GM21526 (cell line): ENCODE measurements at regions not wholly inside any gene's neighbourhood (a gene's known extent, or its start where the extent isn't known, plus 50 kb on each side); places are given as distances from the start of the nearest gene placed in this dataset.
"Not testable (repeated sequence)": the region's sequence is repeated elsewhere in the genome, so short reads cannot be mapped to it uniquely, and the experiment has no call there.

Source experiments
- ATAC-seq: cut with Tn5 transposase; IDR thresholded peaks from one replicate; pipeline ENCODE4 v1.9.1; 2021; ENCODE audit warnings: moderate library complexity; ENCODE audit not compliant: unreplicated experiment, low FRiP score

DNA sequence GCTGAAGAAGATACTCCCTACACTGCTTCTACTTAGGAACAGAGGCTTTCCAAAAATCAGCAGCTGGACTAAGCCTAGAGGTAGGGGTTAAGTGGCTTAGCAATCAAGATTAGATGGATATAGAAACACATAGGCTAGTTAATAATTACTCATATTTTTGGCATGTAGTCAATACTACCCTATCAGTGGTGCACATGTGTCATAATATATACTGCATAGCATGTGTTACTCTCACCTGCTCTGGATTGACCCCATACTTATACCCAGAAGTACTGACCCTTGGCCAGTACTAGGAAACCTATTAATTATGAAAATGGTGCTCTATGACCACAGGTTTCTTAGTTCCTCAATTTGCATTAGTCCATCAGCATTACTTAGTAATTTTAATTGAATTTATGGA is 528.4 kb upstream of the LMO3 start:
- ATAC-seq = no peak

DNA sequence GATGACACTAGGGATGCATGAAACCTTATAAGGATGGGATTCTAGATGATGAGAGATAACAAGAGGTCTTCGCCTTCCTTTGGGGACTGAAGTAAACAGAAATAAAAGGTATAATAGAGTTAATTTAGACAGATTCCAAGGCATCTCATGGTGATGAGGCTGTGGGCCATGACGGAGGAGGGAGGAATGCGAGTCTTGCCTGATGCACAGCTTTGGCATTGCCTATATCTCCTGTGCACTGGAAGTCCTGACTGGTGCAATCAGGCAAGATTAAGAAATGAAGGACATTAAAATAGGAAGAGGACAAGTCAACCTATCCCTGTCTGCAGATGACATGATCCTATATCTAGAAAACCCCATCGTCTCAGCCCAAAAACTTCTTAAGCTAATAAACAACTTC is 526.4 kb upstream of the LMO3 start:
- ATAC-seq = no peak

DNA sequence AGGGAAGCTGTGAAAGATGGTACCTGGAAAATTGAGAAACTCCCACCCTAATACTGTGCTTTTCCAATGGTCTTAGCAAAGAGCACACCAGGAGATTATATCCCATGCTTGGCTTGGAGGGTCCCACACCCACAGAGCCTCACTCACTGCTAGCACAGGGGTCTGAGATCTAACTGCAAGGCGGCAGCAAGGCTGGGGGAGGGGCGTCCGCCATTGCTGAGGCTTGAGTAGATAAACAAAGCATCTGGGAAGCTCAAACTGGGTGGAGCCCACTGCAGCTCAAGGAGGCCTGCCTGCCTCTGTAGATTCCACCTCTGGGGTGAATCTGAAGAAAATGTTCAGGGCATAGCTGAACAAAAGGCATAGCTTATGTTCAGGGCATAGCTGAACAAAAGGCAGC is 510.6 kb upstream of the LMO3 start:
- not testable (repeated sequence) for ATAC-seq

DNA sequence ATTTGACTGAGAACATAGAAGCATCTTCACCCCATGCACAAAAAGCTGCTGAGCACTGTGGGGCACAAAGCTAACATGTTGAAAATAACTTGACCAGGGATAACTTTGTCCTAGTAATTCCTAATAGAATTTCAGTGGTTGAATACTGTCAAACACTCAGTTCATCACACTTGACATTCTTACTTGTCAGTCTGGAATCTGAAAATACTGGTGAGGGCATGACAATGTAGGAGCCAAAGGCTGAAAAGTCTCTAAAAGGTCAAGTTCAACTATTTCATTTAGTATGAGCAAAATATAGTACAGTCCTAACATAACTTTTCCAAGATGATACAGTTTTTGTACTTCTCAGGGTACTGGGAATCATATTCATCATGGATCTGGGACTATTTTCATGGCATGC is 504.4 kb upstream of the LMO3 start:
- no peak for ATAC-seq

DNA sequence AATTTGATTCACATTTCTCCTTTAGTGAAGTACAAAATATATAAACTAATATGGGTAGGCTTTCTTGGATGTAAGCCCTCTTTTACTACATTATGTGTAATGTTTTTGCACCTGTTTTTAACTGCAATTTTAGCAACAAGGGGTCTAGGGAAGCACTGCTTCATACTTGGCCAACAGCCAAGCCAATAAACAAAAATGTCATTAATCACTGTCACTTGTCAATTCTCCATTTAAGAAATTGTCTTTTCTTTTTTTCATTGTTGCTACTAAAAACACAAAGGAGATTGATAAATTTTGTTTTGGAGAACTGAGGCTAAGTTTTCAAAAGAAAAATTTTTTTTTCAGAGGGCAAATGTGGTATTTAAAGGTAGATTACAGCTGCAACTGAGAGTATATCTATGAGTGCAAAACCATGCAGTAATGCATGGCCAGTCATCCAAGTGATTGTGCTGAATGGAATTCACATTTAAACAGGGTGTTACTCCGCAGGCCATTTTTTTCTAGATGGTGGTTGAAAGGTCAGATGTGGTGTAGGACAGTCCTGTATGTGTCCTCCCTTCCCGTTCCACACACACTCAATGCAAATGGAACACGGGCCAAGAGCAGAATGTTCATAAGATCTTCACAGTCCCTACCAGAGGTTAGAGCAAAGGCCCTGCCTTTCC is 503.0 kb upstream of the LMO3 start:
- no peak for ATAC-seq

DNA sequence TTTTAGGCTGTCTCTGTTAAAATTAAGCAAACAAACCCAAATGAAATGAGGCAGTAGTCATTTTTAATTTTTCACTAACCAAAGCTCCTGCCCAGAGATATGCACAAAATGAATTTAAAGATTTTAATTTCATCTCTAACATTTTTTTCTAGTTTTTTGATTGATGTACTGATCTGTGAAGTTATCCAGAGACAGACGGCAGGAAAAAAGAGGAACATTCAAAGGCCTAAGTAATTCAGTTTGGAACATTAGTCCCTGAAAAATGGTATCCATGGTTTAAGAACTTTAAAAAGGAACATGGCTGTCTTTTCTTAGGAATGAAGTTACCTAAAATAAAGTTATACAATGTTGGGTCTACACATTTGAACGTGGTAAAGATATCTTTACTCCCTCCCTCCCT is 498.8 kb upstream of the LMO3 start:
- ATAC-seq = no peak

DNA sequence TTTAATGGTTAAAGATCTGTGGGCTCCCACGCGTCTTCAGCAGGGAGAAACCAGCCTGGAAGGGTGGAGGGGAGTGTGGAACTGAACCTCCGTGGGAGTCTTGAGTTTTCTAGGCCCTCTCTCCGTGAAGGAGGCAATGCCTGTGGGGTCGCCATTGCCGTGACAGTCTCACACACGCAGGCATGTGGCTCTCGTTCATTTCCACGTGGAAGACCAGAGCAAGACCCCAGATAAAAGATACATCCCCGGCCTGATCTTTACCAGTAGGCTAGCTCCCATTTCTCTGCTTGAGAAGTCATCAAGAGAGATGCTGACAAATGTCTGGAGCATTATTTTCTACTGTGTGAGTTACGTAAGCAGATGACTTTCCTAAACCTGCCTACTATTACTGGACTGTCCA is 491.7 kb upstream of the LMO3 start:
- no peak for ATAC-seq

DNA sequence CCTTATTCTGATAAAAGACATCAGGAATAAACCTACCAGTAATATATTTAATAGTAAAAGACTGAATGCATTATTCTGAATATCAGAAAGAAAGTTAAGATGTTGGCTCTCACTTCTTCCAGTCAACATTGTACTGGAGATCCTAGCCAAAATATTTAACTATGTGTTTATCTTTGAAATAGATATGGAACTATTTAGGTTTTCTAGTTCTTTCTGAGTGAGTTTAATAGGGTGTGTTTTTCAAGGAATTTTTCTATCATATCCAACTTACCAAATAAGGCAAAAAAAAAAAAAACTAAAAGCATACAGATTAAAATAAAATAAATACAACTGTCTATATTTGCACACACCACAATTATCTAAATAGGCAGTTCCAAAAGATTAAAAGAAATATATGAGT is 478.9 kb upstream of the LMO3 start:
- ATAC-seq = no peak

DNA sequence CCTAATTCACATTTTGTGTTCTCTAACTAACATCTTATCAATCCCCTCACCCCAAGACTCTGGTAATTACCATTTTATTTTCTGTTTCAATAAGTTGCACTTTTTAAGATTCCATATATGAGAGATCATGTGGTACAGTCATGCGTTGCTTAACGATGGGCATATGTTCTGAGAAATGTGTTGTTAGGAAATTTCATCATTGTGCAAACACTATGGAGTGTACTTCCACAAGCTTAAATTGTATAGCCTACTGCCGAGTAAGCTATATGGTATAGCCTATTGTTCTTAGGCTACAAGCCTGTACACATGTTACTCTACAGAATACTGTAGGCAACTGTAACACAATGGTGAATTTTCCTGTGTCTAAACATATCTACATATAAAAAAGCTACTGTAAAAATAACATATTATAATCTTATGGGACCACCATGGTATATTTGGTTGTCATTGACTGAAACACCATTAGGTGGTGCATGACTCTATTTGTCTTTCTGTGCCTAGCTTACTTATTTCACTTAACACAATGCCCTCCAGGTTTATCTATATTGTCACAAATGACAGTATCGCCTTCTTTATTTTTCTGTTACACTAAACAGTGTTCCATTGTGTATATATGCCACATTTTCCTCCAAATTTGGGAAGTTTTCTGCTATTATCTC is 473.4 kb upstream of the LMO3 start:
- no peak for ATAC-seq

DNA sequence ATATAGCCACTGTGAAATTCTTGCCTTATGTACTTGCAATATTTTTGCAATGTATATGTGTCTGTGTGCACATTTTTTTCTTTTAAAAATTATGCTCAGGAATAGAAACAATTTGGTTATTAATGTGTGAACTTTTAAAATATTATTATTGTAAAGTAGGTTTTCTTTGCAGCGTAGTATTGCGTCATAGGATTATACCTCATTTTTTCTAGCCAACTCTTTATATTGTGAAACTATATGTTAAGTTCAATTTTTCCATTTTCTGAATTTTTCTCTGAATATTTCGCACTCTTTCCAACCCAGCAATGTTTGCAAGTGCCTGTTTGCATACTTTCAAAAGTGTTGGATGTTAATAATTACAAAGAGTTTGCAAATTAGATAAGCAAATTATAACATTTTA is 471.6 kb upstream of the LMO3 start:
- ATAC-seq = no peak

DNA sequence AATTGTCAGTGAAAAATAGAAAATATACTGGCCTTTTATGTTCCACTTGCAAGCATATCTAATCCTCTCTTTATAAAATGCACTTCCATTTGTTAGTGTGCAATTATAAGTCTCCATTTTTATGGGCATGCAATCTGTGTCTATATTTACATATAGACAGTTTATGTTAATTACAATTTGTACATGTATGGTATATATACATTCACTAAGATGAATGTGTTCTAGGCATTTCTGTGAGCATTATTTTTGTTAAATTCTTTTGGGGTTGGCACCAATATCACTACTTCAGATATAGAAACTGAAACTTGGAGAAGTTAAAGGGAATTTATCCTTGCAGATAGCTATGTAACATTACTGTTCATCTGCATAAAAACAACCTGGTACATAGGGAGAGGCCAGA is 470.8 kb upstream of the LMO3 start:
- ATAC-seq = no peak

DNA sequence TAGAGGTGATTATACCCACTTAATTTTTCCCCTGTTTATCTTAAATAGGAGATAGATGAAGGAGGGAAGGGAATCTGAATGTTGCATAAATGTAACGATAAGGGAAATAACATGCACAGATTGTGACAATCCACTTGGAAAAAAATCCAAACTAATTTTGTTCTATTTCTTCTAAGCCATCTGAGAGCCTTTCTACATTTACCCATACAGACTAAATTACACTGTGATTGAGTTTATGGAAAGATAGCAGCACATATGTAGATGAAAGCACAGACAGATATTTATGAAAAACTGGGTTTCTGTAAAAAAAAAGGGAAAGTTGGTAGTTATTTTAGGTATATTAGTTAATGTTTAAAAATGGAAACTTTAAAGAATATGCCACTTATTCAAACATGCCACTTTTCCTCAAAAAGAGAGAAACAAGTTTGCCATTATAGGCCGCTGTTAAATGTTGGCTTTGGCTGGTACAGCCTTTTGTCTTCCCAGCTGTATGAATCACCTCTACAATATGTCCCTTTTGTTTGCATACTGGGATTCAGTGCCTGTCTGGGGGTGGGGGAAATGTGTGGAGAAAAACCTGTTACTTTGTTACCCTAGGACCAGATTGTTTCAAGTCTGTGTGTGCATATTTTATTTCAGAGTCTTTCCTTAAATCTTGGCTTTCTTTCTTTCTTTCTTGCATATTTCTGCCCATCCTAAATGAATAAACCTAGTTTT is 470.2 kb upstream of the LMO3 start:
- ATAC-seq = no peak

DNA sequence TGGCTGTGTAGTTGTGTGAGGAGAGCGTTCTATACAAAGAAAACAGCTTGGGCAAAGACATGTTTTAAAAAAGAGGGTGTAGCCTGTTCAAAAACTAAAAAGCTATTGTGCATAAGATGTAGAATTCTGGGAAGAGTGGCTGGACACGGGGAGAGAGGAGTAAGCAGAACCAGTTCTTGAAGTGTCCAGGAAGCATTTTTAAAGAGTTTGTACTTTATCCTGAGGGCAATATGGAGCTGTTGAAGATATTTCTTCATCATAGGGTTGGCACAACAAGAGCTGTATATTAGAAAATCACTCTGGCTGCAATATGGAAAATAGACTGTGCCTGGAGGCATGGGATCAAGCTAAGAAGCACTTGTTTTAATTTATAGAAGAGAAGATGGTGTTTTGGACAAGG is 458.9 kb upstream of the LMO3 start:
- no peak for ATAC-seq

DNA sequence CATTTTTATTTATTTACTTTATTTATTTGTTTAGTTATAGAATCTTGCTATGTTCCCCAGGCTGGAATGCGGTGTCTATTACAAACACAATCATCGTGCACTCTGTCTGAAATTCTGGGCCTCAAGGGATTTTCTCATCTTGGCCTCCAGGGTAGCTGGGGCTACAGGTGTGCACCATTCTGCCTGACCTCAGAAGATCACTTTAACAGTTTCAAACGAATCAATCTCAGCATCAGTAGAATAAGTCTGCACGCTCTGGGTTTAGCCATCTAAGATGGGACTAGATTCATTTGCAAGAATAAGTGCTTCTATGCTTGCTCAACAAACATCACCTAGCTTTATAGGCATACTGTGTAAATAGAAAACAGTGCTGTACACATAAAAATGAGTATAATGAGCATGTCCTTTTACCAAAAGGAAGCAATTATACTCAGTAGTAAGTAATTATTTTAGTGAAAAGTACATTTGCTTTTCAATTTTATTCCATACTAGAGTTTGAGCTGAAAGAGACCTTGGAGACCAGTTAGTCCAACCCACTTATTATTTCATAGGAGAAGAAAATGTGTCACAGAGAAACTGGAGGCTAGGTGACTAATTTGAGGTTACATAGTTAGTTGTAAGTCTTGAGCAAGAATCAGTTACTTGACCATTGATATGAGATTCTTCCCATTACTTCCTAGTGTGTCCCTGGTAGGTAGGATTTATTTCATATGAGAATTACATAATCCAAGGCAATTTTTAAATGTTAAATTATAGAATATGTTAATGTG is 456.5 kb upstream of the LMO3 start:
- ATAC-seq = no peak

DNA sequence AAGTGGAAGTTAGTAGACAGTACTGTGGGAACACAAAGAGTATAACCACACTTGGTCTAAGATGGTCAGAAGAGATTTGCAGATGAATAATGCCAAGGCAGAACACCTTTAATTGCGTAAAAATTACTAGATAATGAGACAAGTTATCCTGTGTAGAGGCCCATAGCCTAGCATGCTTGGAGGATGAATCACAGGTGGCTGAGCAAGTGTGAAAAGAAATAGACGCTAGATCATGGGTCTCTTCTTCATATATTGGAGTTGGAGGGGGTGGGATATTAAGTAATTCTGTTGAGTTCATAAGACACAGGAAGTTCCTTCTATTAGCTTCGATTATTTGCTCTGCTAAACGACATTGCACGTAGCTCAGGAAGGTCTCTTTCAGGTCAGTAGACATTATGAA is 454.3 kb upstream of the LMO3 start:
- ATAC-seq = no peak

DNA sequence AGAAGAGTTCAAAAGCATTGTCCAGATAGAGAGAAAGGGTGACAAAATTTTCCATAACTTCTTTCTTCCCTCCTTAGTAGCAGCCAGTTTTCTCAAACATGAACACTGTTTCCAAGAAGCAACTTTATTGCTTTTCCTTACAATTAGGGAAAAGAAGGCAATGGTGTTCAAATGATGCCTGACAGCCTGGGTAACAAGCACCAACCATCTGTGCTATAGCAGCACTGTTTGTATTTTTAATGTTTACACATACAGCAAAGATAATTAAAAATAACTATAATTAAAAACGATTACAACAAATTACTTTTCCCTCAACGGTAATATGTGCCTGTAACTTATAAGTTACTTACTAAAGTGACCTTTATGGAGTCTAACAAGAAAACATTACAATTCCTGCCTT is 450.6 kb upstream of the LMO3 start:
- ATAC-seq = no peak

DNA sequence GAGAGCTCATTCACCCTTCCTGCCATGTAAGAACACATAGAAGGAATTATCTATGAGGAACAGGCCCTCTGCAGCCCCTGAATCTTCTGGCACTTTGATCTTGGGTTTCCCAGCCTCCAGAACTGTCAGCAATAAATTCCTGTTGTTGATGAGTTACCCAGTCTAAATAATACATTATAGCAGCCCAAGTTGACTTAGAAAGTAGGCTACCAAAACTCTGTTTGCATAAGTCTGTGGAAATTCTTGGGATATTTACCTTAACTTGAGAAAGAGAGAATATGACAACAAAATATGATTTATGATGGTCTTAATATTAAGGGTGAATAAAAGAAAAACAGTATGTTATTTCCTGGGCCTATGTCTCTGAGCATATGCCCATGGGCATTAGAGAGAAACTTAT is 433.0 kb upstream of the LMO3 start:
- ATAC-seq = no peak

DNA sequence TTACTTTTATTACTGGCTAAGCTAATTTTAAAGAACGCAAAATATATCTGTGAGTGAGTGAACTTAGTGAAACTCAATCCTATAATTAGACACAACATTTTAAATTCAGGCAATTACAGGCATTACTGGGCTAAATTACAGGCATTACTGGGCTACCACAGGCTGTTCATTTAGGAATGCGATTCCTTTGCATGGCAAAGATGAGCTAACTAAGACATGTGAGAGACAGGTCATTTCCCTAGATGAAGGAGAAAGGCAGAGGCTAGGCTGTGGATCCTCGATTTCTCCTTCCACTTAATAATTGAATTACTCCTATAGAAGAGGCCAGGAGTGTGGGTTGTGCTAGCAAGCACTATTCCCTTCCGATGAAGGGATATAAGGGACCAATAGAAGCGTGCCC is 429.4 kb upstream of the LMO3 start:
- no peak for ATAC-seq

DNA sequence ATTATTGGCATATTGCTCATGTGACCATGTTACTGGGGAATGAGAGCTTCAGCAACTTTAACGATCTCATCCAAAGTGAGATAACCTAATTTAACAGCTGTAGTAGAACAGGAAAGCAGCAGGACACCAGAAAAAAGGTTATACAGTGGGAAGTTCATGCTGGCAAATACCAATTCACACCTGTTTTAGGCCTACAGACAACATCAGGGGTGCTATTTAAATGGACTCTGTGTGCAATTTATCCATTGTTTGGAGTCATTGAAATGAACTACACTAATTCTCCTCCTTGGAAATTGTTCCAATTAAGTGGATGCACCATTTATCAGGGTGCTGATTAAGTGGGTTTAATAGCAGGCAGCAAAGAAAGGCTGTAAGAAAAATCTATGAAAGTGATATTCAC is 424.4 kb upstream of the LMO3 start:
- no peak for ATAC-seq

DNA sequence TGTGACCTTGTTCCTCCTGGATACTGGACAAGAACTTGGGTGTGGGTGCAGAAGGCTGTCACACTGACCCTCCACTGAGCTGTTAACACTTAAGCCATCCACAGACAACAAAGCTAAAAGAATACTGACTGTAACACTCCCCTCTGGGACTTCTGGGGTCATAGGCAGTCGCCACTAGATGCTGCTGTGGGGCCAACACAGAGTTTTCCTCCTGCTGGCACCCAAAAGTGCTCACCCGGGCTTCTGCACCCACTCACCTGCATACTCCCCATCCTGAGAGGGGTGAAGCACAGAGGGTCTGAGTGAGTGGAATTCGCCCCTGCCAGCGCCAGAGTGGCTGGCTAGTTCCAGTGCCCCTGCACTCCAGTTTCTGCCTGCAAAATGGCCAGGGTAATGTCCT is 422.4 kb upstream of the LMO3 start:
- ATAC-seq = no peak

DNA sequence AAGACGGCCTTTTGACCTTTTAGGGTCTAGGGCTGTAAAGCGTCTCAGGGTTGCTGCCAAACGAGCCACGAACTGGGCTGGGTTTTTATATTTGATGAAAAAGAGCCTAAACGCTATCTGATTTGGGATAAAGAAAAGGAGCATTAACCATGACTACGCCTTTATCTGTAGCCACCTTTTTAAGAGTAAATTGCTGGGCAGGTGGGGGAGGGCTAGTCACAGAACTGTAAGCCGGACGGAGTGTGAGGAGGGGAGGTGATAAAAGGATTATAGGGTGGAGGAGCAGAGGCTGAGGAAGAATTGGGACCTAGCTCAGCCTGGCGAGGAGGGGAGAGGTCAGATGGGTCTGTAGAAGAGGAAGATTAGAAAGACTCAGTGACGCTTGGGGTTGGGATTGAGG is 419.5 kb upstream of the LMO3 start:
- ATAC-seq = not testable (repeated sequence)
